Esophagus squamous epithelium (tissue), 4 donors: ENCODE measurements at regions not wholly inside any gene's neighbourhood (a gene's known extent, or its start where the extent isn't known, plus 50 kb on each side); places are given as distances from the start of the nearest gene placed in this dataset.

Experiments used
- POLR2A ChIP-seq, 4 donors: fragments of 450-650 bp; IDR thresholded peaks; one replicate each; pipeline ENCODE4 v1.6.1; 2017; ENCODE audit warnings: antibody characterized with exemption in 4 of 4, mild to moderate bottlenecking in 4 of 4, moderate library complexity in 3 of 4
- TF ChIP-seq, protein P1 (sequence below), 6 experiments: fragments of 450-650 bp in 4 of 6; fragments of 200-600 bp in 2 of 6; sonication (generic) in 2 of 6; IDR thresholded peaks; one replicate each; pipeline ENCODE4 v1.5.1; 2016 to 2019; ENCODE audit warnings: antibody characterized with exemption in 6 of 6, mild to moderate bottlenecking in 4 of 6, moderate library complexity in 4 of 6

DNA sequence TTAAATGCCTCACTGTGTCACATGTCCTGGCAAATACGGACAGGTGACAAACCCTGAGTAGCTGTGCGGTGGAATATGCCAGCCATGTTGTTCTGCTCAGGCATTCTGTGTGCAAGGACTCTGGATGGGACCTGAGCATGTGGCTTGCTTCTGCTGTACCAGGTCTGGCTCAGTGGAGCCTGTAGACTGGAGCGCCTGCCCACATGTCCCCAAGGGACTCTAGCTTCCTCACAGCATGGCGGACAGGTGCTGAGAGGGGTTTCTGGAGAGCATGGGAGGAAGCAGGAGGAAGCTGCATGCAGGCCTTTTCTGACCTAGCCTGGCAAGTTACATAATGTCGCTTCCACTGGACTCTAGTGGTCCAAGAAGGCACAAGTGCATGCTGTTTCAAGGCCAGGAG, 96.3 kb downstream of the PLXNA1 start:
- TF ChIP-seq, protein P1, sequence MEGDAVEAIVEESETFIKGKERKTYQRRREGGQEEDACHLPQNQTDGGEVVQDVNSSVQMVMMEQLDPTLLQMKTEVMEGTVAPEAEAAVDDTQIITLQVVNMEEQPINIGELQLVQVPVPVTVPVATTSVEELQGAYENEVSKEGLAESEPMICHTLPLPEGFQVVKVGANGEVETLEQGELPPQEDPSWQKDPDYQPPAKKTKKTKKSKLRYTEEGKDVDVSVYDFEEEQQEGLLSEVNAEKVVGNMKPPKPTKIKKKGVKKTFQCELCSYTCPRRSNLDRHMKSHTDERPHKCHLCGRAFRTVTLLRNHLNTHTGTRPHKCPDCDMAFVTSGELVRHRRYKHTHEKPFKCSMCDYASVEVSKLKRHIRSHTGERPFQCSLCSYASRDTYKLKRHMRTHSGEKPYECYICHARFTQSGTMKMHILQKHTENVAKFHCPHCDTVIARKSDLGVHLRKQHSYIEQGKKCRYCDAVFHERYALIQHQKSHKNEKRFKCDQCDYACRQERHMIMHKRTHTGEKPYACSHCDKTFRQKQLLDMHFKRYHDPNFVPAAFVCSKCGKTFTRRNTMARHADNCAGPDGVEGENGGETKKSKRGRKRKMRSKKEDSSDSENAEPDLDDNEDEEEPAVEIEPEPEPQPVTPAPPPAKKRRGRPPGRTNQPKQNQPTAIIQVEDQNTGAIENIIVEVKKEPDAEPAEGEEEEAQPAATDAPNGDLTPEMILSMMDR (IDR thresholded peaks at IDR 0.05), result no peak
- no peak for TF ChIP-seq POLR2A (IDR thresholded peaks at IDR 0.05)
